HEK293T (cell line): ENCODE measurements at regions not wholly inside any gene's neighbourhood (a gene's known extent, or its start where the extent isn't known, plus 50 kb on each side); places are given as distances from the start of the nearest gene placed in this dataset.

Experiments used
- CTCF ChIA-PET: fragments of 350-600 bp; formaldehyde crosslinking; extraction: SDS; loops from one replicate; lab custom pipeline; 2021; ENCODE audit warnings: antibody characterized with exemption, inconsistent platforms; lab: Yijun Ruan, JAX
- POLR2A ChIA-PET: fragments of 350-600 bp; formaldehyde crosslinking; extraction: SDS; loops from one replicate; lab custom pipeline; 2020; ENCODE audit warnings: antibody characterized with exemption, inconsistent platforms; lab: Yijun Ruan, JAX
- DNase-seq: peaks from one replicate; pipeline ENCODE4 v3.0.0; 2012; ENCODE audit warnings: mixed read lengths; ENCODE audit errors: extremely low spot score
- ARNT ChIP-seq: fragments of 450-650 bp; IDR thresholded peaks from 2 replicates; pipeline ENCODE4 v1.6.1; 2017; ENCODE audit warnings: mild to moderate bottlenecking
- BHLHE40 ChIP-seq: fragments of 450-650 bp; IDR thresholded peaks from 2 replicates; pipeline ENCODE4 v1.6.1; 2016; ENCODE audit warnings: mild to moderate bottlenecking, moderate library complexity, borderline replicate concordance
- CTBP1 ChIP-seq: fragments of 450-650 bp; IDR thresholded peaks from 2 replicates; pipeline ENCODE4 v1.6.1; 2016; ENCODE audit warnings: borderline replicate concordance
- ELF4 ChIP-seq: fragments of 450-650 bp; IDR thresholded peaks from 2 replicates; pipeline ENCODE4 v1.6.1; 2017; ENCODE audit warnings: antibody characterized with exemption
- FOXA1 ChIP-seq: fragments of 450-650 bp; IDR thresholded peaks from 2 replicates; pipeline ENCODE4 v1.6.1; 2016; ENCODE audit warnings: mild to moderate bottlenecking
- FOXK2 ChIP-seq: fragments of 450-650 bp; IDR thresholded peaks from 2 replicates; pipeline ENCODE4 v1.6.1; 2016; ENCODE audit warnings: mild to moderate bottlenecking
- FOXM1 ChIP-seq: fragments of 450-650 bp; IDR thresholded peaks from 2 replicates; pipeline ENCODE4 v1.6.1; 2017; ENCODE audit warnings: mild to moderate bottlenecking, borderline replicate concordance
- HDGF ChIP-seq: fragments of 450-650 bp; IDR thresholded peaks from 2 replicates; pipeline ENCODE4 v1.6.1; 2017; ENCODE audit warnings: antibody characterized with exemption, borderline replicate concordance
- L3MBTL2 ChIP-seq: fragments of 450-650 bp; conservative IDR thresholded peaks from 2 replicates; pipeline ENCODE4 v1.6.1; 2016; ENCODE audit warnings: mild to moderate bottlenecking
- LEF1 ChIP-seq: fragments of 450-650 bp; IDR thresholded peaks from 2 replicates; pipeline ENCODE4 v1.6.1; 2017; ENCODE audit warnings: mild to moderate bottlenecking, borderline replicate concordance
- NFRKB ChIP-seq: fragments of 450-650 bp; IDR thresholded peaks from 2 replicates; pipeline ENCODE4 v1.6.1; 2016; ENCODE audit warnings: mild to moderate bottlenecking, moderate library complexity
- PKNOX1 ChIP-seq: fragments of 450-650 bp; IDR thresholded peaks from 2 replicates; pipeline ENCODE4 v1.6.1; 2016
- SP1 ChIP-seq: fragments of 450-650 bp; IDR thresholded peaks from 2 replicates; pipeline ENCODE4 v1.6.1; 2017
- SUZ12 ChIP-seq: fragments of 450-650 bp; IDR thresholded peaks from 2 replicates; pipeline ENCODE4 v1.6.1; 2016; ENCODE audit warnings: mild to moderate bottlenecking
- TARDBP ChIP-seq: fragments of 450-650 bp; IDR thresholded peaks from 2 replicates; pipeline ENCODE4 v1.6.1; 2016
- ZNF384 ChIP-seq: fragments of 450-650 bp; IDR thresholded peaks from 2 replicates; pipeline ENCODE4 v1.6.1; 2016

GRCh38 chr10:14450041-14450491 is 119.3 kb upstream of the FRMD4A start:
- CTCF ChIA-PET, result no interaction called here
- no peak for TF ChIP-seq ZNF384
- TF ChIP-seq LEF1, result no peak
- TF ChIP-seq BHLHE40, result no peak
- TF ChIP-seq FOXA1, result no peak
- TF ChIP-seq FOXM1, result no peak
- TF ChIP-seq CTBP1, result no peak
- no peak for TF ChIP-seq NFRKB
- no peak for TF ChIP-seq SP1
- no peak for TF ChIP-seq TARDBP
- no peak for TF ChIP-seq ELF4
- no peak for TF ChIP-seq PKNOX1
- no peak for TF ChIP-seq L3MBTL2
- no peak for TF ChIP-seq HDGF
- TF ChIP-seq ARNT, result no peak
- no peak for TF ChIP-seq FOXK2
- TF ChIP-seq SUZ12, result no peak
- no peak for DNase-seq
- POLR2A ChIA-PET, result no interaction called here

DNA sequence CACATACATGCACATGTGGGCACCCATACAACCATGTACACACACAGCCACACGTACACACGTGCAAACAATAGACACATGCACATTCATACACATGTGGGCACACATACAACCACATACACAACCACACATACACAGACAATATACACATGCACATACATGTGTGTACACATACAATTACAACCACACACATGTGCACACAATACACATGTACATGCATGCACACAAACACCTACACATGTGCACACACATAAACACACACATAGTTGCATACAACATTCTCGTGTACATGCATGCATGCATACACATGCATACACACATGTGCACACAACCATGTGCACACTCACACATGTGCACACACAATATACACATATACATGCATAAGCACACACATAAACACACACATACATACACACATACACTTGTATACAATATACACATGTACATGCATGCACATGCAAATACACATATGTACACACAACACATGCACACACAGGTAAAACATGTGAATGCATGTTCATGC is 118.6 kb upstream of the FRMD4A start:
- ChIA-PET CTCF (no interaction called here), POLR2A (no interaction called here)
- TF ChIP-seq BHLHE40 (no peak), ELF4 (no peak)
- DNase-seq, result no peak

DNA sequence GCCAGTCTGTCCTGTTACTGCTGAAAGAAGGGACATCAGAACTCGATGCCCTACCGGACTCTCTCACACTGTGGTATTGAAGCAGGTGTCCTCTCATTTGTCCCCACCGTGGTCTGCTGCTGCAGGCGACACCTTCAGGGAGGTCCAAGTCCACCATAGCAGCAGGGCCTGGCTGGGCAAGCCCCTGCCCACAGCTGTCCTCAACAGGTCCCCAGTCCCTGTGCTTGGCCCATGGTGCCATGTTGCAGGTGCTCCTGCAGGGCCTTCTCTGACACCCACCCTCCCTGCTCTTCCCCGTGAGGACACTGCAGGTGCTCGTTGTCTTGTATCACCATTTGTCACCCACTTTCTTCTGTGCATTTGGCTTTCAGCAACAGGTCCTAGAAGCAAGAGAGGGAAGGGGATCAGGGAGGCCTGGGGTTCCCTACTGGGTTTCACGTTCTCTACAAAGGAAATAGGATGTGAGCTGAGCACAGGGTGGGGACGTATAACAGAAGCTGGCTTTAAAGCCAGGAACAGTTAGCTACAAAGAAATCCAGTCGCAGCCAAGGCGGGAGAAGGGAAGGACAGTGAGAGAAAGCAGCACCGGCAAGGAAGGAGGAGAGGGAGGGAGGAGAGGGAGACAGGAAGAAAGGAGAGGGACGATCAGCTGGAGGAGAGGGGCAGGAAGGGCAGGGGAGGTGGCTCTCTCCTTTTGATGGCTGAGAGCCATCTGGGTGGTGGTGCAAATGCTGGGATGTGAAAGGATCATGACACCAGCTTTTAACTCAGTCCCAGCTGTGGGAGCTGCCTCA is 117.7 kb upstream of the FRMD4A start:
- no peak for TF ChIP-seq FOXM1
- no peak for TF ChIP-seq HDGF
- TF ChIP-seq ELF4, result no peak
- no peak for TF ChIP-seq SUZ12
- TF ChIP-seq TARDBP, result no peak
- no peak for TF ChIP-seq FOXK2
- no peak for TF ChIP-seq CTBP1
- TF ChIP-seq BHLHE40, result no peak
- TF ChIP-seq ARNT, result no peak
- no peak for TF ChIP-seq NFRKB
- TF ChIP-seq ZNF384, result no peak
- no peak for TF ChIP-seq PKNOX1
- TF ChIP-seq FOXA1, result no peak
- TF ChIP-seq SP1, result no peak
- POLR2A ChIA-PET, result no interaction called here
- CTCF ChIA-PET, result no interaction called here
- DNase-seq, result no peak

DNA sequence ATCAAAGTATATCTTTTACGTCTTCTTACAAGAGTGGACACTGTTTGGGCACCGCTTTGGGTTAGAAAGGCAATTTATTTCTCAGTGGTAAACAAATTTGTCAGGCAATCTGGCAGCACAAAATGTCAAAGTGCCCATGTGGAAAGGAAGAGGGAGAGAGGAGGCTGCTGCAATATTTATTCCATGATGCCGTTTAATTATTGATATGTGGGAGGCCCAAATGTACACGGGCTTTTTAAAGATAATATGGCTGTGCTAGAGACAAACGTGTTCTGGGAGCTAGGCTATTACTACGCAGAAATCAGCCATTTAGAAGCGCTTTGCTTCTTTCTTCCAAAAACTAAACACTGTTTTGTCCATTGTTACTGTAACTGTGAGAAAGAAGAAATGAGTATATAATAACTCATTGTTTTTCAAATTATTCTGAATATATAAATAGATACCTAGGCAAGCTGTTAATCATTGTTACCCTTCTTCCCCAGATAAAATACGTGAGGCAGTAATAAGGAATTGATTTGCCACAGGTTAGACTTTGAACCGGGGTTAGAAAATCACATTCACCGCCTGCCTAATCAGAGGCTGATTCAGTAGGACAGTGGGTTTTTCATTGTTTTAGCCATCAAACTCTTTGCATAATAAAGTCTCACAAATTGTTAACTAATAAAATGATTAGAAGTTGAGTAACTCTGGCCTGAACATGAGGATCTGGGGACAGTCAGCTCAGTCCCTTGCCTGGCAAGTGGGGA is 116.5 kb upstream of the FRMD4A start:
- POLR2A ChIA-PET, result no interaction called here
- no peak for TF ChIP-seq FOXM1
- TF ChIP-seq L3MBTL2, result no peak
- TF ChIP-seq SP1, result no peak
- no peak for TF ChIP-seq SUZ12
- no peak for TF ChIP-seq HDGF
- no peak for TF ChIP-seq CTBP1
- TF ChIP-seq ZNF384, result no peak
- CTCF ChIA-PET, result no interaction called here

DNA sequence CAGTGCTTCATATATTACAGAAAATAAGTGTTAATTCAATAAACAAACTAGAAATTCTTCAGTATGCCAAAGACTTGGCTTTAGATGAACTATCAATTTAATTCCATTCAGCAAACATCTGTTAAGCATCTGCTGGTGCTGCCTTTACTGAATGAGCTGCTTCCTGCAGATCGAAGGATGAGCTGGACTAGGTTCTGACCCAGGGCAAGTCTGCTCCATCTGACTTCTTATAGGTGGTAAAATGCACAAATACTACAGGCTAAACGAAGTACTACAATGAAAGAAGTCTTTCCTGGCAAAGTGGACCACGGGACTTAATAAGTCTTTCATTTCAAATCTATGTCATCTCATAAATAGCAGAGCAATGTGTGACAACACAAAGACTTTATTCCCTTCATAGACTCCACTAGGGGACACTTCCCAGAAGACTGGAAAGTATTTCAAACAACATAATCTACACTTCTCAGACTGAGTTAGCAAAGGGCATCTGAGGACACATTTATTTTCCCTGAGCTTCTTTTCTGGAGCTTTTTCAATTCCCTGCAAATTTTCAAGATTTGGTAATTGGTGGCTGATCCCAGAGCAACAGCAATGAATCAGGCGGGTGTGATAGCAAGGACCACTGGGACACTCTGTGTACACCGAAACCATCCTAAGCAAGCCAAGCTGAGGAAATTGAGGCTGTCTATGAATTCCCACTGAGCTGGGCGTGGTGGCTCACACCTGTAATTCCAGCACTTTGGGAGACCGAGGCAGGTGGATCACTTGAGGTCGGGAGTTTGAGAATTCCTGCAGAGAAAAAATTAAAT is 108.9 kb upstream of the FRMD4A start:
- ChIA-PET POLR2A (no interaction called here), CTCF (no interaction called here)
- TF ChIP-seq ZNF384 (no peak), HDGF (no peak), L3MBTL2 (no peak), CTBP1 (no peak), ELF4 (no peak), NFRKB (no peak), PKNOX1 (no peak), TARDBP (no peak), LEF1 (no peak), SP1 (no peak), FOXM1 (no peak), SUZ12 (no peak)
- no peak for DNase-seq

More for the DNA sequence above, 116.5 kb upstream of the FRMD4A start:
- DNase-seq, result no peak
